HCT116 (cell line): ENCODE measurements at regions not wholly inside any gene's neighbourhood (a gene's known extent, or its start where the extent isn't known, plus 50 kb on each side); places are given as distances from the start of the nearest gene placed in this dataset.

Source experiments
- ATAC-seq: fragments of 200-7000 bp; cut with Tn5 transposase; 2 replicates; pipeline ENCODE4 v1.9.1; 2020; ENCODE audit warnings: mild to moderate bottlenecking, moderate library complexity
- BruUV-seq: library from RNA; stranded (reverse); fragments of 400-500 nt; replicated peaks from 2 replicates; lab custom pipeline; 2021; lab: Mats Ljungman, UMichigan
- CTCF ChIA-PET: fragments of 300-600 bp; sonication (Branson Sonifier 250); formaldehyde crosslinking; loops from one replicate; lab custom pipeline; 2021; ENCODE audit warnings: antibody characterized with exemption; lab: Charles Lee
- POLR2A ChIA-PET: fragments of 300-600, 350-600 bp; sonication (Branson Sonifier 250); formaldehyde crosslinking; loops from one replicate; lab custom pipeline; 2021; ENCODE audit warnings: antibody characterized with exemption; lab: Charles Lee
- RAD21 ChIA-PET, 2 experiments: fragments of 300-600 bp; sonication (Branson Sonifier 250); formaldehyde crosslinking; loops; one replicate each; lab custom pipeline; 2023; ENCODE audit warnings: low total read pairs in 2 of 2; ENCODE audit not compliant: uncharacterized antibody in 2 of 2, unreplicated experiment in 2 of 2, low non-redundant PET in 1 of 2; lab: Charles Lee
- DNase-seq: peaks from one replicate; pipeline ENCODE4 v3.0.0-alpha.2; 2010; ENCODE audit warnings: low read depth, low spot score
- H2AFZ ChIP-seq: fragments of 200-600 bp; shearing (Covaris generic), sonication (generic); 2 replicates; pipeline ENCODE4 v1.6.1; 2017; ENCODE audit warnings: low read depth, mixed run types, mixed read lengths, antibody characterized with exemption, low read length; ENCODE audit not compliant: poor library complexity, severe bottlenecking
- H3K27ac ChIP-seq: 2 replicates; pipeline ENCODE4 v1.5.1; 2012; ENCODE audit warnings: low read depth, low read length
- H3K27me3 ChIP-seq: fragments of 200-600 bp; sonication (generic); 2 replicates; pipeline ENCODE4 v1.6.1; 2016; ENCODE audit warnings: mixed run types, low read length, mixed read lengths; ENCODE audit not compliant: insufficient read depth
- H3K36me3 ChIP-seq, 2 experiments: fragments of 200-500 bp in 1 of 2; fragments of 200-600 bp in 1 of 2; sonication (Bioruptor generic) in 1 of 2; sonication (generic) in 1 of 2; 2 replicates each; pipeline versions ENCODE4 v1.5.1 to v1.6.1; 2014 to 2016; ENCODE audit warnings: low read length in 2 of 2, inconsistent platforms in 1 of 2, mixed read lengths in 1 of 2, mixed run types in 1 of 2; ENCODE audit not compliant: insufficient read depth in 2 of 2, control insufficient read depth in 1 of 2
- H3K4me1 ChIP-seq, 2 experiments: fragments of 200-600 bp in 1 of 2; sonication (generic) in 1 of 2; 2 replicates each; pipeline versions ENCODE4 v1.5.1 to v1.6.1; 2012 to 2017; ENCODE audit warnings: low read length in 2 of 2, inconsistent platforms in 1 of 2, mild to moderate bottlenecking in 1 of 2, mixed read lengths in 1 of 2, mixed run types in 1 of 2, moderate library complexity in 1 of 2; ENCODE audit not compliant: insufficient read depth in 2 of 2, control insufficient read depth in 1 of 2
- H3K4me2 ChIP-seq: fragments of 200-600 bp; sonication (generic); 2 replicates; pipeline ENCODE4 v1.6.1; 2017; ENCODE audit warnings: mixed run types, low read length, mixed read lengths
- H3K4me3 ChIP-seq, 2 experiments: fragments of 200-600 bp in 1 of 2; sonication (generic) in 1 of 2; replicated peaks in 1 of 2; 2 replicates each; pipeline ENCODE4 v1.5.1; 2011 to 2016; ENCODE audit warnings: low read length in 2 of 2, control low read depth in 1 of 2, low read depth in 1 of 2, mild to moderate bottlenecking in 1 of 2, mixed read lengths in 1 of 2, mixed run types in 1 of 2
- H3K79me2 ChIP-seq: fragments of 200-600 bp; sonication (generic); 2 replicates; pipeline ENCODE4 v1.6.1; 2017; ENCODE audit warnings: mild to moderate bottlenecking, mixed run types, low read length, moderate library complexity, mixed read lengths; ENCODE audit not compliant: insufficient read depth
- H3K9ac ChIP-seq: fragments of 200-600 bp; sonication (generic); 2 replicates; pipeline ENCODE4 v1.6.1; 2016; ENCODE audit warnings: low read length, mixed read lengths
- H3K9me2 ChIP-seq: fragments of 200-600 bp; sonication (generic), shearing (Covaris generic); 2 replicates; pipeline ENCODE4 v1.6.1; 2017; ENCODE audit warnings: mixed run types, mild to moderate bottlenecking, moderate library complexity; ENCODE audit not compliant: insufficient read depth
- H3K9me3 ChIP-seq, 2 experiments: fragments of 200-500 bp in 1 of 2; fragments of 200-600 bp in 1 of 2; sonication (Bioruptor generic) in 1 of 2; sonication (generic) in 1 of 2; 2 replicates each; pipeline ENCODE4 v1.6.1; 2014 to 2017; ENCODE audit warnings: low read length in 2 of 2, mixed read lengths in 2 of 2, inconsistent platforms in 1 of 2, low read depth in 1 of 2, mild to moderate bottlenecking in 1 of 2, mixed run types in 1 of 2, moderate library complexity in 1 of 2; ENCODE audit not compliant: control insufficient read depth in 1 of 2, insufficient read depth in 1 of 2
- H4K20me1 ChIP-seq: fragments of 200-600 bp; sonication (generic), shearing (Covaris generic); 2 replicates; pipeline ENCODE4 v1.6.1; 2017; ENCODE audit warnings: mixed run types, mild to moderate bottlenecking, moderate library complexity; ENCODE audit not compliant: insufficient read depth
- CBX3 ChIP-seq: IDR thresholded peaks from 2 replicates; pipeline ENCODE4 v1.6.1; 2012; ENCODE audit warnings: low read depth
- CEBPB ChIP-seq: IDR thresholded peaks from 2 replicates; pipeline ENCODE4 v1.6.1; 2012; ENCODE audit warnings: low read depth
- ELF1 ChIP-seq: IDR thresholded peaks from 2 replicates; pipeline ENCODE4 v1.6.1; 2012; ENCODE audit warnings: low read depth, borderline replicate concordance
- EZH2 ChIP-seq: fragments of 200-600 bp; sonication (generic); IDR thresholded peaks from 2 replicates; pipeline ENCODE4 v1.6.1; 2017; ENCODE audit warnings: antibody characterized with exemption, mixed run types
- FOSL1 ChIP-seq: IDR thresholded peaks from 2 replicates; pipeline ENCODE4 v1.6.1; 2012; ENCODE audit warnings: low read depth
- JUND ChIP-seq: IDR thresholded peaks from 2 replicates; pipeline ENCODE4 v1.6.1; 2012
- RAD21 ChIP-seq: IDR thresholded peaks from 2 replicates; pipeline ENCODE4 v1.6.1; 2012; ENCODE audit warnings: low read depth, mild to moderate bottlenecking
- TCF7L2 ChIP-seq: IDR thresholded peaks from 2 replicates; pipeline ENCODE4 v1.7.0; 2011; ENCODE audit warnings: borderline replicate concordance, inconsistent platforms; ENCODE audit not compliant: insufficient read depth, insufficient read length; ENCODE audit errors: extremely low read depth
- YY1 ChIP-seq: IDR thresholded peaks from 2 replicates; pipeline ENCODE4 v1.6.1; 2011; ENCODE audit warnings: low read length, low read depth, moderate library complexity, mild to moderate bottlenecking; ENCODE audit not compliant: insufficient replicate concordance; ENCODE audit errors: extremely low read depth
- ZNF274 ChIP-seq: fragments of 200-500 bp; sonication (Bioruptor generic); IDR thresholded peaks from 2 replicates; pipeline ENCODE4 v1.6.1; 2014; ENCODE audit warnings: mild to moderate bottlenecking, low read depth, low read length, inconsistent platforms
- intact Hi-C: fragments of 100-400 bp; cut with micrococcal nuclease; formaldehyde crosslinking; loops from 2 replicates; pipeline ENCODE4 v1.10.0; 2022
- TF ChIP-seq, protein P1 (sequence below): IDR thresholded peaks from 2 replicates; pipeline ENCODE4 v1.6.1; 2012
- TF ChIP-seq, protein P2 (sequence below), 3 experiments: fragments of 200-600 bp in 1 of 3; sonication (generic) in 1 of 3; IDR thresholded peaks in 2 of 3; conservative IDR thresholded peaks in 1 of 3; 2 replicates each; pipeline ENCODE4 v1.5.1; 2012 to 2017; ENCODE audit warnings: low read depth in 2 of 3, low read length in 2 of 3, antibody characterized with exemption in 1 of 3, borderline replicate concordance in 1 of 3, control low read depth in 1 of 3, mild to moderate bottlenecking in 1 of 3, mixed read lengths in 1 of 3, mixed run types in 1 of 3, moderate library complexity in 1 of 3; ENCODE audit not compliant: insufficient read depth in 1 of 3
- TF ChIP-seq, protein P3 (sequence below): IDR thresholded peaks from 2 replicates; pipeline ENCODE4 v1.6.1; 2012

GRCh38 chr2:55759271-55759921 lies 65.8 kb upstream of the PNPT1 start:
- H3K4me3 ChIP-seq = no peak overlapping the region
- H3K36me3 ChIP-seq = no peaks in the 10 kb centered on the region
- no peak overlapping the region for H2AFZ ChIP-seq
- no peaks in the 10 kb centered on the region for H3K9me2 ChIP-seq
- DNase-seq (no peak), ATAC-seq (no peak)
- no peak overlapping the region for H3K27ac ChIP-seq
- BruUV-seq = no TSS peak
- no peak for TF ChIP-seq TCF7L2
- TF ChIP-seq, protein P1, sequence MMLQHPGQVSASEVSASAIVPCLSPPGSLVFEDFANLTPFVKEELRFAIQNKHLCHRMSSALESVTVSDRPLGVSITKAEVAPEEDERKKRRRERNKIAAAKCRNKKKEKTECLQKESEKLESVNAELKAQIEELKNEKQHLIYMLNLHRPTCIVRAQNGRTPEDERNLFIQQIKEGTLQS = no peak
- no peak for TF ChIP-seq RAD21
- TF ChIP-seq JUND = no peak
- TF ChIP-seq CEBPB = no peak
- no peak for TF ChIP-seq CBX3
- TF ChIP-seq YY1 = no peak
- no peak for TF ChIP-seq ELF1
- TF ChIP-seq ZNF274 = no peak
- TF ChIP-seq FOSL1 = no peak
- TF ChIP-seq, protein P2, sequence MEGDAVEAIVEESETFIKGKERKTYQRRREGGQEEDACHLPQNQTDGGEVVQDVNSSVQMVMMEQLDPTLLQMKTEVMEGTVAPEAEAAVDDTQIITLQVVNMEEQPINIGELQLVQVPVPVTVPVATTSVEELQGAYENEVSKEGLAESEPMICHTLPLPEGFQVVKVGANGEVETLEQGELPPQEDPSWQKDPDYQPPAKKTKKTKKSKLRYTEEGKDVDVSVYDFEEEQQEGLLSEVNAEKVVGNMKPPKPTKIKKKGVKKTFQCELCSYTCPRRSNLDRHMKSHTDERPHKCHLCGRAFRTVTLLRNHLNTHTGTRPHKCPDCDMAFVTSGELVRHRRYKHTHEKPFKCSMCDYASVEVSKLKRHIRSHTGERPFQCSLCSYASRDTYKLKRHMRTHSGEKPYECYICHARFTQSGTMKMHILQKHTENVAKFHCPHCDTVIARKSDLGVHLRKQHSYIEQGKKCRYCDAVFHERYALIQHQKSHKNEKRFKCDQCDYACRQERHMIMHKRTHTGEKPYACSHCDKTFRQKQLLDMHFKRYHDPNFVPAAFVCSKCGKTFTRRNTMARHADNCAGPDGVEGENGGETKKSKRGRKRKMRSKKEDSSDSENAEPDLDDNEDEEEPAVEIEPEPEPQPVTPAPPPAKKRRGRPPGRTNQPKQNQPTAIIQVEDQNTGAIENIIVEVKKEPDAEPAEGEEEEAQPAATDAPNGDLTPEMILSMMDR (IDR thresholded peaks at IDR 0.05 in 2 of 3, conservative IDR thresholded peaks at IDR 0.05 in 1 of 3; ENCODE audit: borderline replicate concordance in 1 of 3, insufficient read depth in 1 of 3, low read depth in 2 of 3, low read length in 2 of 3) = no peak
- TF ChIP-seq, protein P3, sequence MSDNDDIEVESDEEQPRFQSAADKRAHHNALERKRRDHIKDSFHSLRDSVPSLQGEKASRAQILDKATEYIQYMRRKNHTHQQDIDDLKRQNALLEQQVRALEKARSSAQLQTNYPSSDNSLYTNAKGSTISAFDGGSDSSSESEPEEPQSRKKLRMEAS = no peak
- no peak for TF ChIP-seq EZH2
- H3K9me3 ChIP-seq = no peaks in the 10 kb centered on the region
- H3K9ac ChIP-seq = no peak overlapping the region
- H3K4me1 ChIP-seq = no peaks in the 10 kb centered on the region
- CTCF ChIA-PET = no interaction called here
- H3K79me2 ChIP-seq = no peaks in the 10 kb centered on the region
- intact Hi-C loops = no loop called here
- POLR2A ChIA-PET = no interaction called here
- RAD21 ChIA-PET = no interaction called here
- H4K20me1 ChIP-seq = no peaks in the 10 kb centered on the region
- H3K4me2 ChIP-seq = no peak overlapping the region
- H3K27me3 ChIP-seq = no peaks in the 10 kb centered on the region
